HG03521 (cell line): ENCODE measurements at regions not wholly inside any gene's neighbourhood (a gene's known extent, or its start where the extent isn't known, plus 50 kb on each side); places are given as distances from the start of the nearest gene placed in this dataset.

Experiments
- ATAC-seq: cut with Tn5 transposase; IDR thresholded peaks from one replicate; pipeline ENCODE4 v1.9.1; 2021; ENCODE audit warnings: mild to moderate bottlenecking, moderate library complexity; ENCODE audit not compliant: unreplicated experiment

GRCh38 chr9:113781381-113781780 is 94.7 kb upstream of the ZNF618 start:
- no peak for ATAC-seq

- no peak for ATAC-seq
Measured at GRCh38 chr9:113781896-113782295, 94.2 kb upstream of the ZNF618 start.

GRCh38 chr9:113783475-113783874 is 92.6 kb upstream of the ZNF618 start:
- no peak for ATAC-seq

GRCh38 chr9:113785334-113785733 is 90.8 kb upstream of the ZNF618 start:
- ATAC-seq = no peak

GRCh38 chr9:113786071-113786470 is 90.0 kb upstream of the ZNF618 start:
- ATAC-seq = no peak

GRCh38 chr9:113787871-113788270 is 88.2 kb upstream of the ZNF618 start:
- no peak for ATAC-seq

- ATAC-seq = no peak
Measured at GRCh38 chr9:113788616-113789330, 87.3 kb upstream of the ZNF618 start.

GRCh38 chr9:113790093-113790492 is 86.0 kb upstream of the ZNF618 start:
- no peak for ATAC-seq

GRCh38 chr9:113793558-113793957 is 82.6 kb upstream of the ZNF618 start:
- no peak for ATAC-seq

- no peak for ATAC-seq
Measured at GRCh38 chr9:113794721-113795120, 81.4 kb upstream of the ZNF618 start.

- no peak for ATAC-seq
Measured at GRCh38 chr9:113795811-113796392, 80.2 kb upstream of the ZNF618 start.

GRCh38 chr9:113796646-113797426 is 79.3 kb upstream of the ZNF618 start:
- ATAC-seq = no peak

- ATAC-seq = no peak
Measured at GRCh38 chr9:113798062-113799030, 77.8 kb upstream of the ZNF618 start.

- no peak for ATAC-seq
Measured at GRCh38 chr9:113800276-113800675, 75.8 kb upstream of the ZNF618 start.

- no peak for ATAC-seq
Measured at GRCh38 chr9:113803811-113804589, 72.1 kb upstream of the ZNF618 start.

GRCh38 chr9:113805486-113806132 is 70.5 kb upstream of the ZNF618 start:
- ATAC-seq = no peak

- no peak for ATAC-seq
Measured at GRCh38 chr9:113807173-113808061, 68.7 kb upstream of the ZNF618 start.
